Fibroblast of villous mesenchyme (primary cell): ENCODE measurements at regions not wholly inside any gene's neighbourhood (a gene's known extent, or its start where the extent isn't known, plus 50 kb on each side); places are given as distances from the start of the nearest gene placed in this dataset.

ENCODE experiments used
- DNase-seq: peaks from one replicate; pipeline ENCODE4 v3.0.0-alpha.2; 2010; ENCODE audit warnings: low read depth
- H3K4me3 ChIP-seq: 2 replicates; pipeline ENCODE4 v1.5.1; 2011; ENCODE audit warnings: low read depth, mild to moderate bottlenecking, low read length
- CTCF ChIP-seq: IDR thresholded peaks from 2 replicates; pipeline ENCODE4 v1.5.1; 2012; ENCODE audit warnings: low read depth, mild to moderate bottlenecking, low read length; ENCODE audit not compliant: insufficient read depth

- DNase-seq: no peak
- no peak for TF ChIP-seq CTCF
- H3K4me3 ChIP-seq: no peak overlapping the region
Observed at GRCh38 chr4:145281224-145281623, 100.8 kb upstream of the OTUD4 start.

- no peak for DNase-seq
- TF ChIP-seq CTCF: no peak
- H3K4me3 ChIP-seq: no peak overlapping the region
Observed at GRCh38 chr4:145280541-145280940, 100.2 kb upstream of the OTUD4 start.

GRCh38 chr4:145279122-145279960 lies 99.0 kb upstream of the OTUD4 start:
- no peak overlapping the region for H3K4me3 ChIP-seq
- no peak for TF ChIP-seq CTCF
- DNase-seq: peak; percentile 78

GRCh38 chr4:145278341-145279121 lies 98.1 kb upstream of the OTUD4 start:
- peak; percentile 28 for DNase-seq

GRCh38 chr4:145277011-145277410 lies 96.6 kb upstream of the OTUD4 start:
- no peak overlapping the region for H3K4me3 ChIP-seq
- no peak for DNase-seq
- TF ChIP-seq CTCF: no peak

More at GRCh38 chr4:145278341-145279121, 98.1 kb upstream of the OTUD4 start:
- no peak overlapping the region for H3K4me3 ChIP-seq
- TF ChIP-seq CTCF: no peak

GRCh38 chr4:145276050-145276449 lies 95.7 kb upstream of the OTUD4 start:
- no peak for TF ChIP-seq CTCF
- no peak for DNase-seq
- no peak overlapping the region for H3K4me3 ChIP-seq
